Breast epithelium (tissue), 3 donors: ENCODE measurements at regions not wholly inside any gene's neighbourhood (a gene's known extent, or its start where the extent isn't known, plus 50 kb on each side); places are given as distances from the start of the nearest gene placed in this dataset.

Source experiments
- POLR2AphosphoS5 ChIP-seq, 3 donors: sonication (generic); formaldehyde crosslinking; IDR thresholded peaks; one replicate each; pipeline ENCODE4 v1.6.1; 2017; ENCODE audit warnings: antibody characterized with exemption in 3 of 3
- TF ChIP-seq, protein P1 (sequence below), 3 donors: fragments of 450-650 bp; IDR thresholded peaks; one replicate each; pipeline ENCODE4 v1.5.1; 2016 to 2017; ENCODE audit warnings: antibody characterized with exemption in 3 of 3, mild to moderate bottlenecking in 3 of 3, moderate library complexity in 3 of 3

DNA sequence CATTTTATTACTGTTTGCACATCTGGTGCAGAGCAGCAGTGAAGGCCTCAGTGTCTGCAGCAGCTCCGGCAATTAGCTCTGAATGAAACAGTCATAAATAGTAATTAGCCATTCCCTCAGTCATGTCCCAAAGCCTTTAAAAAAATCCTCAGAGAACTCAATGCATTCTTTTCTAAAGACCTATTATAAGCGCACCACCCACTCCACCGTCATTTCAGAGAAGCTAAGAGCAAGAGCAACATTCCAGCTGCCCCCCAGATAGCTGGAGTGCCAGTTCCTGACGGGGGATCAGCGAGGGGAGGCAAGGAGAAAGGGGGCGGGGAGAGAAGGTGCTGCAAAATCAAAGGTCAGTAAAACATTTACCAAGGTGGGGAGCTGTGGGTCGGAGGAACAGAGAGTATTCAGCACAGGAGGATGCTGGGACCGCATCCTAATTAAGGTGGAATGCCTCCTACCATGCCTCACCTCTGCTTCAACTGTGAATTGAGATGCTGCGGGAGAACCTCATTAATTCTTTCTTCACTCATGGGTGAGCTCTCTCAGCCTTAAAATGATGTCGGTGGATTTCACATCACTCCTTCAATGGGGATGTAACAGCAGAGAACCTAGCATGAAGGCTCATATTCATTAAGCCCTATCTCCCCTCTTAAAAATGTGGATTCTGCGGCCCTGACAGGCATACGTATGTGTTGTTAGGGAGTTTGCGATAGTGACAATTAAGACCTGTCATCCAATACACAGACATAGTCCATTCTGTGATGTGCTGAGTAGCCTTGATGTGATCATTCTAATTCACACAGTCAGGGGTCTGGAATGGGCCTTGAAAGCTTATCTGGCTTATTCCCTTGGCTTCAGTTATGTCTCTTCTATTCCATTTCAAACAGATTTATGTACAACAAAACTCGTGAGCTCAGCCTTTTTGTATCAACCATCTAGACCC is 469.5 kb upstream of the NRSN1 start:
- TF ChIP-seq, protein P1, sequence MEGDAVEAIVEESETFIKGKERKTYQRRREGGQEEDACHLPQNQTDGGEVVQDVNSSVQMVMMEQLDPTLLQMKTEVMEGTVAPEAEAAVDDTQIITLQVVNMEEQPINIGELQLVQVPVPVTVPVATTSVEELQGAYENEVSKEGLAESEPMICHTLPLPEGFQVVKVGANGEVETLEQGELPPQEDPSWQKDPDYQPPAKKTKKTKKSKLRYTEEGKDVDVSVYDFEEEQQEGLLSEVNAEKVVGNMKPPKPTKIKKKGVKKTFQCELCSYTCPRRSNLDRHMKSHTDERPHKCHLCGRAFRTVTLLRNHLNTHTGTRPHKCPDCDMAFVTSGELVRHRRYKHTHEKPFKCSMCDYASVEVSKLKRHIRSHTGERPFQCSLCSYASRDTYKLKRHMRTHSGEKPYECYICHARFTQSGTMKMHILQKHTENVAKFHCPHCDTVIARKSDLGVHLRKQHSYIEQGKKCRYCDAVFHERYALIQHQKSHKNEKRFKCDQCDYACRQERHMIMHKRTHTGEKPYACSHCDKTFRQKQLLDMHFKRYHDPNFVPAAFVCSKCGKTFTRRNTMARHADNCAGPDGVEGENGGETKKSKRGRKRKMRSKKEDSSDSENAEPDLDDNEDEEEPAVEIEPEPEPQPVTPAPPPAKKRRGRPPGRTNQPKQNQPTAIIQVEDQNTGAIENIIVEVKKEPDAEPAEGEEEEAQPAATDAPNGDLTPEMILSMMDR (IDR thresholded peaks at IDR 0.05): no peak
- no peak for TF ChIP-seq POLR2AphosphoS5 (IDR thresholded peaks at IDR 0.05)
